Head of caudate nucleus (tissue), 42 donors: ENCODE measurements at regions not wholly inside any gene's neighbourhood (a gene's known extent, or its start where the extent isn't known, plus 50 kb on each side); places are given as distances from the start of the nearest gene placed in this dataset.

ENCODE experiments used
- DNase-seq, 42 donors: peaks; one replicate each; pipeline versions ENCODE4 v3.0.0 to v3.0.0-alpha.2; 2020 to 2021; ENCODE audit warnings: mixed read lengths in 7 of 42
- intact Hi-C: fragments of 100-400 bp; cut with DNase I; formaldehyde crosslinking; loops from one replicate; pipeline ENCODE4 v1.15.0; 2022

DNA sequence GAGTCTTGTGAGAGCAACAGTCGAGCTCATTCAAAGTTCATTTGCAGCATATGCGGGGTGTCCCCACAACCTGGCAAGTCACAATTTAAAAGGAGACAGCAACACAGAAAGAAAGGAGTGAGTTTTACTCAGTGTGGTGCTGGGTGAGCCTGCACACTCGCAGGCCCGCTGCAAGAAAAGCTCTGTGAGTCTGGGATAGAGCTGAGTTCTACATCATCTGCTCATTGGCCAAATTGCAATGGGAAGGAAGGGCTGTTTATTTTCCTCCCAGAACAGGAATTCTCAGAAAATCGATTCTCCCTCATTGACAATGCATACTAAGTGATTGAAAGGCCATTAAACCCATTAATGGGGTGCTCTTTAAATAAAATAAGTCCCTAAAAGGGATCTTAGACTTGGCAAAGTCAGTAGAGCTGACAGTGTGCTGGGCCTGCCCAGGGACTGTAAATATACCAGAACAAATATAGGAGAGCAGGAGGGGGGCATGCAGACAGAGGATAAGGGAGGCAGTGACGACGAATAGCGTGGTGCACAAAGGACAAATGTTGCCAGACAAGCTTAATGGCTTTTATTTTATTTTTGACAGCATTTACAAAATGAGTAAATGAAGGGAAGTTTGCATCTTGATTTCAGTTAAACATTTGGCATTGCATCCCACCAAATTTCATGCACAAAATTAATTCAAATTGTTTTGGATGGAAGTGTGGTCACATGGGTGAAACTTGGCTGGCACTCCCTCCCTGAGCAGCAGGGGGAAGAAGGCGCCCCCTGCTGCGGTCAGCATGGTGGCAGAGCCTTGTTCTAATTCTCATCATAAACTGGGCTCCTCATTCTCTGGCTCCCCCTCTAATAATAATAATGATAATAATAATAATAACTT is 215.7 kb downstream of the SNX10 start:
- DNase-seq = no peak
- intact Hi-C loops = no loop called here

DNA sequence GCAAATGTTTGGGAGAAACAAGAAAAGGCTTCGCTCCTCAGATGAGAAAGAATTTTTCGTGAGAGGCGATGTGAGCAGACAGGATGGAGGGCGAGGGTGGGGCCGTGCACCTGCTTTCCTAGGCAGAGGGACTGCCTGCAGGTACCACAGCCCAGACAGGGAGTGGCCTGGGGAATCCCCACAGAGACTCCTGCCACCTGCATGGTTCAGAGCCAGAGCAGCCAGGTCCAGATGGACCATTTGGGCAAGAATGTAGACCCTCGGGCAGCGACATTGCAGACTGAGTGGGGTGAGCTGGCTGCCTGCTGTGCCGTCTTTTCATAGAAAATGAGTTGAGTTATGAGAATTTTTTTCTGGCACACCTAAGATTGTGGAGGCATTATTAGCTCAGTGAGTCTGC is 216.8 kb downstream of the SNX10 start:
- intact Hi-C loops = no loop called here
- no peak for DNase-seq

DNA sequence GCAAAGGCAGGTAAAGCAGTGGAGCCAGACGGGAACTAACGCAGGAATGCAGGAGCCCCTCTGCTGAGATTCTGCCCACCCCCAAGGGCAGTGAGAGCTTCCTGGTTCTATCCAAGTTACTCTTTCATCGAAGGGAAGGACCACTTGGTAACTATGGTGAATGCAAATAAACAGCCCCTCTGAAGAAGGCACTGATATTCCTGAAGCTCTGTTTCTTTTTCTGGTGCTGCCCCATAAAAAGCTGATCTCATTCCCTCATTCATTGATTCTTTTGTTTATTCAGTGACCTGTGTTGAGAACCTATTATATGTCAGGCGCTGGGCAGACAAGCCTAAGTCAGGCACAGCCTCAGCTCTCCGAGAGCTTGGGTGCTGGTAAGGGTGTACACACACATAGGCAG is 217.3 kb downstream of the SNX10 start:
- no peak for DNase-seq
- intact Hi-C loops = no loop called here

DNA sequence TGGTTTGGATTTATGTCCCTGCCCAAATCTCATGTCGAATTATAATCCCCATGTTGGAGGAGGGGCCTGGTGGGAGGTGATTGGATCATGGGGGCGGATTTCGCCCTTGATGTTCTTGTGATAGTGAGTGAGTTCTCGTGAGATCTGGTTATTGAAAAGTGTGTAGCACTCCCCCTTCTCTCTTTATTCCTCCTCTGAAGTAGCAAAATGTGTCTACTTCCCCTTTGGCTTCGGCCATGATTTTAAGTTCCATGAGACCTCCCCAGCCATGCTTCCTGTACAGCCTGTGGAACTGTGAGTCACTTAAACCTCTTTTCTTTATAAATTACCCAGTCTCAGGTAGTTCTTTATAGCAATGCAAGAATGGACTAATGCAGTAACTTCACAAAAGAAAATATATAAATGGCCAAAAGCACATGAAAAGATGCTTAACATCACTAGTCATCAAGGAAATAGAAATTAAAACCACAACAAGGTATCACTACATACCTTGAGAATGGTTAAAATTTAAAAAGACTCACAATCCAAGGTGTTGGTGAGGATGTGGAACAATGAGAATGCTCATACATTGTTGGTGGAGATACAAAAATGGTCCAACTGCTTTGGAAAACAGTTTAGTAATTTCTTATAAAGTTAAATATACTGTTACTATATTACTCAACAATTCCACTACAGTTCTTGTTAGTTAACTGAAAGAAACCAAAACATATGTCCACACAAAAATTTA is 218.7 kb downstream of the SNX10 start:
- intact Hi-C loops = no loop called here

DNA sequence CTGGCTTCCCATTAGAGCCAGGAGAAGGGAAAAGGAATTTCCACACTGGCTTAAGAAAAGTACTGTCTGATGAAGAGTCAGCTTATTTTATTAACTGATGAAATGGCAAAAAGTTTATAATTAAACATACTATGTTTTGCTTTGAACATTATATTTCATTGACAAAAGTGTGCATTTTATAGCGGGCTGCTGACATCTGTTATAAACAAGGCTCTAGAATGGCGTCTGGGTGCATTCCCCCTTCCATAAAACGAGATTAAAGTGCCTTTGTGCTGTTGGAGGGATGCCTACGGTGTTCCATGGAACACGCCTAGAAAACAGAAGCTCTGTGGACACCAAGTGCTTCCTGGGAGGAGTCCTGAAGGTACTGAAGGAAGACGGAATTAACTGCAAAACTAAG is 220.2 kb downstream of the SNX10 start:
- intact Hi-C loops = no loop called here

More for the DNA sequence above, 218.7 kb downstream of the SNX10 start:
- DNase-seq = no peak

DNA sequence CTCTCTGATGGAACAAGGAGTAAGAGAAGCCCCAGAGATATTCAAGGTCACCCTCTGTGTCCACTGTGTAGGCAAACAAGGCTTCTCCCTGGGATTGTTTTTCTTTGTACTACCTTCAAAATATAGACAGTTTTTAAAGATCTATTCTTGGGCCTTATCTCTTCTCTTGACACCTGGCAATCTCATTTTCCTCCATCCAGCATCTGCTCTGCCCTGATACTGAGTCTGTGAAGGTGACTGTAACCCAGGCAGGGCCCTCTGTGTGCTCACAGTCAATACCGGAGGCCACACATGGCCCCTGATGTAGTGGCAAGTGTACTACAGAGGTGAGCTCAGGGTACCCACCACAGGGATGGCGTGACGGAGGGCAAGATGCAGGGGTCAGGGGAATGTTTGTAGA is 221.1 kb downstream of the SNX10 start:
- no peak for DNase-seq
- intact Hi-C loops = no loop called here

More for the DNA sequence above, 220.2 kb downstream of the SNX10 start:
- no peak for DNase-seq

DNA sequence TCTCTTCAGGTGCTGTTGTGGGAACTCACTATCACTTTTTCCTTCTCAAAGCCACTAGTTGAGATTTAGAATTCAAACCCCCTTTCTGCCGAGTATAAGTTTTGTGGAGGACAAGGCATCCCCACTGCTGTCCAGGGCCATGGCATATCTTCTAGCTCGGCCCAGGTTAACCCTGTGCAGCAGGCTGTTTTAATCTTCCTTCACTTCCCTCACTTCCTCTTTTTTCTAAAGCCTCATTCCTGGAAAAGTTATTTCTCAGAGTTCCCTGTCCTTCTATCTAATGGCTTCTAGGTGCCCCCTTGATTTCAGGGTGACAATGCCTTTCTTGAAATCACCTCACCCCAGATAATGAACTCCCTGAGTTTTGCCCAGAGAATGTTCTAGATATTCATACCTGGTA is 222.3 kb downstream of the SNX10 start:
- no peak for DNase-seq
- intact Hi-C loops = no loop called here

DNA sequence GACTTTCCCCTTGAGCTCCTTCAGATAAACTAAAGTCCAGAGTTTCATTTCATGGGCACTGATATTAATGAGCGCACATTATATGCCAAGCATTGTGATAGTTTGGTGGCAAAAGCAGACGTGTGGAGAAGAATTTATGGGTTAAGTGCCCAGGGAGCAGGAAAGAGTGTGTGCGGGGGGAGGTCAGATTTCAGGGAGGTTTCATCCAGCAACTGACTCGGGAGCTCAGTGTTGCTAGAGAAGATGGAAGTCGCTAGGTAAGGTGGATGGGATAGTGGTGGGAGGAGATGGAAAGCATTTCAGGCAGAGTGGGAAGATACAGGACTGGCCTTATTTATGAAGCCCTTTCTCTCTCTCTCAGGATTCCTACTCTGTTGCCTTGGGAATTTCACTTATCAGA is 223.0 kb downstream of the SNX10 start:
- intact Hi-C loops = no loop called here
- DNase-seq = no peak

DNA sequence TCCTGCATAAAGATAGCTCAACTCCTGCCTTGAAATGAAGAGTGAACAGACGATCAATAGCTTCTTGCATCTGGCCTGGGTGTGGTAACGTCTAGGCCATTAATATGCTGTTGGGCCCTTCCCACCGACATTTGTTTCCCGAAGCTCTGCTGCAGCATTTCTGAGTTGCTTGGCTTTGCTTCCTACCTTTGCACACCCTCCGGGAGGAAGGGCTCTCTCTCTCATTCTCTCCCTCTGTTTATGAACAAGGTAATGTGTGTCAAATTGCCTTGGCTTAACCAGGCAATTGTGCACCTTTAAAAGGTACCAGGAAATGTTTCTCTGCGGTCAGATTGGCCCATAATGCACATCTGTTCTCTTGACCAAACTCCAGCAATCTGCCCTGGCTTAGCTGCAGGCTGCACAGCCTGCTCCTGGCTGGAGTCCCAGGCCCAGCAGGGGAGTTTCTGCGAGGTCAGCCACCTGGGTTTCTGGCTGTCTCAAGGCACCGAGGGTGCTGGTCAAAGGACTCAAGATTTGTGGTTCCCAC is 223.7 kb downstream of the SNX10 start:
- peak in 1 of 42 donors; percentile 11 for DNase-seq
- intact Hi-C loops = no loop called here

DNA sequence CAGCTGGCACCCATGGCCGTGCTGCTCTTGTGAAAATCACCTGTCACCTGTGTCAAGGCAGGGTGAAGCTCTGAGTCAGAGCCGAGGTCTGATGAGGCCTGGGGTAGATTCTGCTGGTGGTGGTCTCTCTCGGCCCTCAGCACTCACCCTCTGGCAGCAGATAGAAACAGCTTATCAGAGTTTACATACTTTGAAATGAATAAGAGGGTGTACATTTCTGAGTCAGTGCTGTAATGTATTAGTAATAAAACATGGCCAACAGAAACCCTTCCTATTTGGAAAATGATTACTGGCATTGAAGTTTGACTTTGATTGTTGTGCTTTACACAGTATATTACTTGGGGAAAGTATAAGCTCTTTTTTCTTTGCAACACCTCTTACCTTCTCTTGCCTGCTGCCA is 228.8 kb downstream of the SNX10 start:
- intact Hi-C loops = no loop called here
- no peak for DNase-seq

DNA sequence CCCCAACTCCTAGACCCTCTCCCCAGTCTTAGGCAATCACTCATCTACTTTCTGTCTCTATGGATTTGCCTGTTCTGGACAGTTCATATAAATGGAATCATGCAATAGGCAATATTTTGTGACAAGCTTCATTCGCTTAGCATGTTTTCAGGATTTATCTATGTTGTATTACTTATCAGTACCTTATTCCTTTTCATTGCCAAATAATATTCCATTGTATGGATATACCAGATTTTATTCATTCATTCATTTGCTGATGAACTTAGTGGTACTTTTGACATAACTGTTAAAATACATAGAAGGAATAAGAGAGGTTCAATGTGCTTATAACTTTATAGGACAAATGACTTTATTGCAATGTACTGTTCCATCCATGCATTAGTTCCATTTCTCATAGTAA is 231.0 kb downstream of the SNX10 start:
- intact Hi-C loops = no loop called here
- DNase-seq = no peak

DNA sequence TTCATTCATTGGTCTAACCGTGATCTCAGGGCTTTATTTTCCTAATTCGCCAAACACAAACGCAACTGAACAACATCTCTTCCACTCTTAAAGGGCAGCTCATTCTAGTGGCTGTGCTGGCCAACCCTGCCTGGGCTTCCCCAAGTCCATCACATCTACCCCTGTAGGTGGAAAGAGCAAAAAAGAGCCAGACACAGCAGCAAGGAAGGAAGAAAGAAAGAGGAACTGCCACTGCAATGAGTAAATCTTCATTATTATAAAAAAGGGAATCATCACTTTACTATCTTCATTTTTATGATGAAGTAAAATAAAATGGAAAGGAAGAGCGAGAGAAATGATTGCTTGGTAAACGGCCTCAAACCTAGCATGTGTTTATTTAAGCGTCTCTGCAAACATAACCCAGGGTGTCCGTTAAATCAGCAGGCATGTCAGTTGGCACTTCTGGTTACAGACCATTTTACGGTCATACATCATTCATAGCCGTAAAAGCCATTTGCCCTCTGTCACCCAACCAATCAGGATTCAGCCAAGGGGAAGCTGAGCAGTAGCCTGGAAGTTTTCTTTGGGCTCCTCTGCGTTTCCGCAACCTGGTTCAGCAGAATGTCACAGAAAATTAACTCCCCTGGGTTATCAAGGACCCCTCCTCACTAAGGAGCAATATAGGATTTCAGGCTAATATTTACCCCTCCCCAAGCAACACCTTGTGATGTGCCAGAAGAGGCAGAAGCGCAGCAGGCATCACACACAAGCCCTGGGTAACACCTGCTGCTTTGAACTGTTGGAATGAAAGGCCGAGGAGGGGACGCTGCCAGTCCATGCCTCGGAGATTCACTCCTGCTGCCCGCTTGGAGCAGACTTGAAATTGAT is 234.0 kb downstream of the SNX10 start:
- no peak for DNase-seq

DNA sequence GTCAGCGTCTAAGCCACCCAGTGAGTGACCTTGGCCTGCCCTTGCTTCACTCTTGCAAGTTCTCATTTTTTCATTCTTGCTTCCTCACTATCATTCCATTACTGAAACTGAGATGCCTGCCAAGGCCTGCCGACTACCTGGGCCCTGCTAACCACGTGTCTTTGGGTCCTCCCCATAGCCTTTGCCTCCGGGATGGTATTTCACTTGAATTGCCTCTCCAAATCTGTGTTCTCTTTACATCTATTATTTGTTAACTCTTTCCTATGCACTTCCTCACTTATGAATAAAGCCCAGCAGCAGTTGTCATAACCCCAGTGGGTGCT is 234.6 kb downstream of the SNX10 start:
- DNase-seq = no peak
- intact Hi-C loops = no loop called here

More for the DNA sequence above, 234.0 kb downstream of the SNX10 start:
- intact Hi-C loops = no loop called here

DNA sequence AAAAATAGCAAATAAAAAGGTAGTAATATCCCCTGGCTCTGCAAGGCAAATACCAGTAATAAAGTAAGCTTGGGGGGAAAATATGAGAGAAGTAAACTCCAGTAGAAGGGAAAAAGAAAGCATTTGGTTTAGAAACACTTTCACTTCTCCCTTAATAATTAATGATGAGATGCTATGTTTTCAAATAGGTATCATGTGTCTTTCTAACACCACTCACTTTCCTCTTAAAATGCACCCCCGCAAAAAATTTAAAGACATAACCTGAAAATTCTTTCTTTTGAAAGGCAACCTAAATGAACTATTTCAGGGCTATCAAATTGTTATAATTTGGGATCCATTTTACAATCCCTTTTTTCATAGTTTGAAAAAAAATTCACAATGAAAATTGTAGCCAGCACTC is 240.3 kb downstream of the SNX10 start:
- intact Hi-C loops = no loop called here
- no peak for DNase-seq

DNA sequence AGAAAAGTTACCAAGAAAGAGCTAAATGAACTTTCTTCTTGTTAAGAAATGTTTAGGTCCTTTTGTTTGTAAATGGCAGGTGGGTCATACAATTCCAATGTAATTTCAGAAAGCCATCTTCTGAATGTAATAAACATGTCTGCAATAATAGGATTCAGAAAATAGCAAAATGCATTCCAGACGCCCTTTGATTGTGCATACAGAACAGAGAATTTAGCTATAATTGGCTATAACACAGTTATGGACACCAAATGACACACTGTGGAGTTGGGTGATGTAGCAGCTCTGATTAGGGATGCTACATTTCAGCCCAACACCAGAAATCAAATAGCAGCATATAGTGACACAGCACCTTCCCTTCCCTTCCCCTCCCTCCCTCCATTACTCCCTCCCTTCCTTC is 240.8 kb downstream of the SNX10 start:
- DNase-seq = no peak
- intact Hi-C loops = no loop called here

DNA sequence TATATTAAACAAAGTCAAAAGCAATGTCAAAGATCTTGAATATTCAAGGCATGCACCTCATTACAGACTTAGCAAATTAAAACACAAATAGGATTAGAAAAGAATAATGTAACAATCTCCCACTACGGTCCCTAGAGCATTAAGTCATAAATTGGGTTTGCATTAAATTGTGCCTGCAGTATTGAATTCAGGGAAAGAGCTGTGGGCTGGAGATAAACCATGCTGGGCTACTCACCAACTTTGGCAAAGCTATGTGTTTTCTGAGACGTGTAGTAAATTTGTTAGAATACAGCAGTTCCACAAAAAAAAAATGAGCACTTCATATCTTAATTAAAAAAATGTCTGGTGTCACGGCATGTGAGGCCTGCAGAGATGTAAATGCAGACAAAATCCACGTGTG is 241.6 kb downstream of the SNX10 start:
- DNase-seq = no peak
- intact Hi-C loops = no loop called here

DNA sequence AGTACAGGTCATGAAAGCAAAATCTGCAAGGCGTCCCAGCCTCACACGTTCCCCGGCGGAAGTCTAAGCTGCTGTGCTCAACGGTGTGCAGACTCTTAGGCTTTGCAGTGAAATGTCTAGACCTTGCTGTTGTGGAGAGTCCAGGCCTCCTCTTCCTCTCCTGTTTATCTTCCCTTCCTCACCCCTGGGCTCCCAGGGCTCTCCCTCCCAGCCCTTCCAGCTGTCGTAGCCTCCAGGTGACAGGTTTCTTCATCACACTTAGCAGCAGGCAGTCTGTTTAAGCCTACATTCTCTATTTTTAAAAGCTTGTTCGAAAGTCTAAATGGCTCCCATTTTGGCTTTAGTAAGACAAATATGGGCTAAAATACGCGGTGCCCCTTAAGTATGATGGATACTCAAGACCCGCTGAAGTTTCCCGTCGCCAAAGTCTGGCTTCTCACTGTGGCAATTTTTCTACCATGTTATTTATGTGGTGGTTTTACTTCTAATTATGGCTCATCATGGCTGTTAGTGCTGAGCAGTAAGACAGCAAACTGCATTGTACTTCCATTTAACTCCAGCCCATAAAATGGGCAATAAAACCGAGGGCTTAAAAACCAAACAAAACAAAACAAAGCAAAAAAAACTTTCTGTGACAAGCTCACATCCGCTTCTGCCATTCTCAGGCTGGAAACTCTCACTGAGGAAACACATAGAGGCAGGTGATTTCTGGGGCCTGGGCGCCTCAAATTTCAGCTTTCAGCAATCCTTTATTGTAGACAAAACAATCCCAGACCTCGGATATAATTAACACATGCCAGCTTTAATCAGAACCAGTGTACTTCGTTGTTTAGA is 243.2 kb downstream of the SNX10 start:
- intact Hi-C loops = no loop called here
- DNase-seq = no peak

DNA sequence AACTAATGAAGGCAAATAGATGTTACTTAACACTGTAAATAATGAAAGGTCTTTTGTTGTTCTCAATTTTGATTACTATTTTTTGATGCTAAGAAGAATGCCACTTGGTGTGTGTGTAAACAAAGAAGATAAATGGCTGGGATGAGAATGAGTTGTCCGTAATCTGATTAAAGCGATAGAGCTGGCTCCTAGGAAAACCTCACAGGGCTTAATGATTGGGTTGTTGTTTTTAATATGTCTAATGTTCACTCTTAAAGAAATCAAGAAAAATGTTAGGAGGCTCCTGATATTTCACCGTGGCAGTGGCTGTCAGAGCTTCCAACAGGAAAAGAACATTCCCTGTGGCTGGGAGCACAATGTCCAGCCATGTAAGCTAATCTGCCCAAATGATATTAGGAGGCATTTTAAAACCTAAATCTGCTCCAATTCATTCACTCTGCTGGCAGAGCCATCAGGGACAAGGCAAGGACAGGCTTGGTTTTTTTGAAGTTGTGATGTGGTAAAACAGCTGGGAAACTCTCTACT is 243.9 kb downstream of the SNX10 start:
- intact Hi-C loops = no loop called here
- DNase-seq = no peak

DNA sequence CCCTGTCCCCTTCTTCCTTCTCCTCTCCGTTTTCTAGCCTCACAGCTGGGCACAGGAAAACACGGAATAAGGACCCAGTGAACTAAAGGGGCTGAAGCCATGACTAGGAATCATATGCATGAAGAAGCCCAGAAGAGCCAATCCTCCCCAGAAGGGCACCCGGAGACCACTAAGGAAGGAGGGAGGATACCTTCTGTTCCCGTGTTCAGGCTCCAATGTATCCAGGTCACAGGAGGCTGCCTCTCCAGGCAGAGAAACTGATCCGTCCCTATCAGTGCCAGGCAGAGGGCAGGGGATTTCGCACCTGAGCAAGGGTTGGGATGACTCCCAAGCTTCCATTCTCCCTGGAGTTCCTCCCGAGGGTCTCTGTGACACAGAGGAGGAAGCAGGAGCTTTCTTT is 246.6 kb downstream of the SNX10 start:
- DNase-seq = no peak
- intact Hi-C loops = no loop called here
